IMR-90 (cell line): ENCODE measurements at regions not wholly inside any gene's neighbourhood (a gene's known extent, or its start where the extent isn't known, plus 50 kb on each side); places are given as distances from the start of the nearest gene placed in this dataset.

Source experiments
- BHLHE40 ChIP-seq: fragments of 150-350 bp; IDR thresholded peaks from 2 replicates; pipeline ENCODE4 v1.6.1; 2016; ENCODE audit warnings: mild to moderate bottlenecking, low read depth, low read length
- CEBPB ChIP-seq: IDR thresholded peaks from 2 replicates; pipeline ENCODE4 v1.6.1; 2012; ENCODE audit warnings: low read depth, low read length, improper control_type of control experiment
- CTCF ChIP-seq: conservative IDR thresholded peaks from 2 replicates; pipeline ENCODE4 v1.5.1; 2012; ENCODE audit warnings: mild to moderate bottlenecking, low read depth, low read length, improper control_type of control experiment
- FOS ChIP-seq: fragments of 150-350 bp; IDR thresholded peaks from 2 replicates; pipeline ENCODE4 v1.6.1; 2016; ENCODE audit warnings: low read depth, low read length
- MAZ ChIP-seq: IDR thresholded peaks from 2 replicates; pipeline ENCODE4 v1.6.1; 2012; ENCODE audit warnings: low read depth, mild to moderate bottlenecking, low read length, improper control_type of control experiment, moderate library complexity, borderline replicate concordance
- MXI1 ChIP-seq: IDR thresholded peaks from 2 replicates; pipeline ENCODE4 v1.6.1; 2012; ENCODE audit warnings: low read depth, mild to moderate bottlenecking, low read length, moderate library complexity, borderline replicate concordance
- POLR2A ChIP-seq: IDR thresholded peaks from 2 replicates; pipeline ENCODE4 v1.6.1; 2012; ENCODE audit warnings: mild to moderate bottlenecking, low read depth, low read length
- RAD21 ChIP-seq: IDR thresholded peaks from 2 replicates; pipeline ENCODE4 v1.6.1; 2012; ENCODE audit warnings: low read length, improper control_type of control experiment
- RCOR1 ChIP-seq: IDR thresholded peaks from 2 replicates; pipeline ENCODE4 v1.6.1; 2012; ENCODE audit warnings: mild to moderate bottlenecking, low read length, improper control_type of control experiment; ENCODE audit not compliant: insufficient replicate concordance
- RFX5 ChIP-seq: IDR thresholded peaks from 2 replicates; pipeline ENCODE4 v1.8.0; 2012; ENCODE audit warnings: low read depth, mild to moderate bottlenecking, low read length, moderate library complexity
- SMC3 ChIP-seq: fragments of 150-350 bp; IDR thresholded peaks from 2 replicates; pipeline ENCODE4 v1.6.1; 2016; ENCODE audit warnings: low read depth, mild to moderate bottlenecking, antibody characterized with exemption, low read length, moderate library complexity
- USF2 ChIP-seq: fragments of 150-350 bp; IDR thresholded peaks from 2 replicates; pipeline ENCODE4 v1.6.1; 2017; ENCODE audit warnings: mild to moderate bottlenecking, antibody characterized with exemption, low read length, low read depth

- TF ChIP-seq CTCF (no peak), CEBPB (no peak), USF2 (no peak), POLR2A (no peak), RAD21 (no peak), RFX5 (no peak), SMC3 (no peak), RCOR1 (no peak), BHLHE40 (no peak), MXI1 (no peak), MAZ (no peak), FOS (no peak)
Measured at GRCh38 chr2:123908522-123908921, 116.6 kb upstream of the CNTNAP5 start.
